IMR-90 (cell line): ENCODE measurements at regions not wholly inside any gene's neighbourhood (a gene's known extent, or its start where the extent isn't known, plus 50 kb on each side); places are given as distances from the start of the nearest gene placed in this dataset.

Experiments
- ATAC-seq: fragments of 200-7000 bp; cut with Tn5 transposase; 2 replicates; pipeline ENCODE4 v1.9.1; 2020; ENCODE audit warnings: low read depth, mild to moderate bottlenecking, moderate library complexity
- BruUV-seq: library from RNA; stranded (reverse); fragments of 400-500 nt; replicated peaks from 2 replicates; lab custom pipeline; 2021; lab: Mats Ljungman, UMichigan
- CTCF ChIA-PET: fragments of 300-600 bp; formaldehyde crosslinking; extraction: SDS; loops from one replicate; lab custom pipeline; 2021; ENCODE audit warnings: antibody characterized with exemption; lab: Yijun Ruan, JAX
- POLR2A ChIA-PET: fragments of 300-600 bp; sonication (Branson Sonifier 250); formaldehyde crosslinking; loops from one replicate; lab custom pipeline; 2022; ENCODE audit warnings: antibody characterized with exemption; ENCODE audit not compliant: unreplicated experiment; lab: Charles Lee
- DNase-seq: peaks from one replicate; pipeline ENCODE4 v3.0.0; 2013
- H2AFZ ChIP-seq: replicated peaks from 2 replicates; pipeline ENCODE3; 2013; ENCODE audit warnings: low read length, mild to moderate bottlenecking; ENCODE audit not compliant: poor library complexity
- H2AK5ac ChIP-seq: 2 replicates; pipeline ENCODE4 v1.6.1; 2013; ENCODE audit warnings: low read depth, low read length, inconsistent platforms
- H2AK9ac ChIP-seq: replicated peaks from 2 replicates; pipeline ENCODE3; 2013; ENCODE audit warnings: mild to moderate bottlenecking, low read depth, low read length, moderate library complexity; ENCODE audit not compliant: poor library complexity
- H2BK120ac ChIP-seq: 2 replicates; pipeline ENCODE4 v1.6.1; 2013; ENCODE audit warnings: low read depth, low read length, inconsistent platforms
- H2BK15ac ChIP-seq: 3 replicates; pipeline ENCODE4 v1.6.1; 2013; ENCODE audit warnings: low read depth, low read length, inconsistent platforms
- H2BK20ac ChIP-seq: 2 replicates; pipeline ENCODE4 v1.6.1; 2013; ENCODE audit warnings: low read depth, mild to moderate bottlenecking, inconsistent platforms, low read length, moderate library complexity
- H2BK5ac ChIP-seq: 2 replicates; pipeline ENCODE4 v1.6.1; 2013; ENCODE audit warnings: mild to moderate bottlenecking, low read depth, low read length, inconsistent platforms; ENCODE audit not compliant: poor library complexity, severe bottlenecking
- H3K14ac ChIP-seq: replicated peaks from 2 replicates; pipeline ENCODE4 v1.6.1; 2013; ENCODE audit warnings: low read depth, low read length, inconsistent platforms
- H3K18ac ChIP-seq: 2 replicates; pipeline ENCODE4 v1.6.1; 2013; ENCODE audit warnings: low read depth, low read length, control low read depth
- H3K23ac ChIP-seq: 2 replicates; pipeline ENCODE4 v1.6.1; 2013; ENCODE audit warnings: low read depth, low read length, inconsistent platforms
- H3K27ac ChIP-seq: 2 replicates; pipeline ENCODE4 v1.5.1; 2013; ENCODE audit warnings: mild to moderate bottlenecking, control low read depth, low read length; ENCODE audit not compliant: insufficient read depth
- H3K27me3 ChIP-seq: 2 replicates; pipeline ENCODE4 v1.6.1; 2013; ENCODE audit warnings: low read length; ENCODE audit not compliant: control insufficient read depth, insufficient read depth
- H3K36me3 ChIP-seq: 2 replicates; pipeline ENCODE4 v1.6.1; 2013; ENCODE audit warnings: low read length, mixed read lengths; ENCODE audit not compliant: control insufficient read depth, insufficient read depth
- H3K4ac ChIP-seq: 2 replicates; pipeline ENCODE4 v1.6.1; 2013; ENCODE audit warnings: low read depth, low read length, inconsistent platforms
- H3K4me1 ChIP-seq: 2 replicates; pipeline ENCODE4 v1.6.1; 2013; ENCODE audit warnings: low read length, mixed read lengths; ENCODE audit not compliant: control insufficient read depth, insufficient read depth
- H3K4me2 ChIP-seq: 2 replicates; pipeline ENCODE4 v1.6.1; 2013; ENCODE audit warnings: low read depth, mild to moderate bottlenecking, control low read depth, low read length, moderate library complexity
- H3K4me3 ChIP-seq: 2 replicates; pipeline ENCODE4 v1.5.1; 2013; ENCODE audit warnings: low read depth, mild to moderate bottlenecking, control low read depth, low read length, moderate library complexity; ENCODE audit not compliant: insufficient read depth
- H3K56ac ChIP-seq: 2 replicates; pipeline ENCODE4 v1.6.1; 2013; ENCODE audit warnings: low read length, inconsistent platforms; ENCODE audit not compliant: insufficient read depth; ENCODE audit errors: extremely low read depth
- H3K79me1 ChIP-seq, 2 experiments: 2 replicates each; pipeline ENCODE4 v1.6.1; 2013; ENCODE audit warnings: low read length in 2 of 2, inconsistent platforms in 1 of 2, low read depth in 1 of 2
- H3K9ac ChIP-seq: 2 replicates; pipeline ENCODE4 v1.6.1; 2013; ENCODE audit warnings: low read depth, low read length, control low read depth
- H3K9me1 ChIP-seq: 2 replicates; pipeline ENCODE4 v1.6.1; 2013; ENCODE audit warnings: low read length, inconsistent platforms; ENCODE audit not compliant: insufficient read depth
- H3K9me3 ChIP-seq: 2 replicates; pipeline ENCODE4 v1.6.1; 2013; ENCODE audit warnings: low read length; ENCODE audit not compliant: control insufficient read depth, insufficient read depth
- H4K20me1 ChIP-seq: 2 replicates; pipeline ENCODE4 v1.6.1; 2013; ENCODE audit warnings: low read length, inconsistent platforms; ENCODE audit not compliant: insufficient read depth
- H4K5ac ChIP-seq: 2 replicates; pipeline ENCODE4 v1.6.1; 2013; ENCODE audit warnings: mild to moderate bottlenecking, low read depth, low read length, control low read depth
- H4K8ac ChIP-seq, 2 experiments: 2 replicates each; pipeline ENCODE4 v1.6.1; 2013; ENCODE audit warnings: low read depth in 2 of 2, low read length in 2 of 2, control low read depth in 1 of 2, inconsistent platforms in 1 of 2
- H4K91ac ChIP-seq: 2 replicates; pipeline ENCODE4 v1.6.1; 2013; ENCODE audit warnings: low read depth, low read length, inconsistent platforms; ENCODE audit not compliant: insufficient read depth
- BHLHE40 ChIP-seq: fragments of 150-350 bp; IDR thresholded peaks from 2 replicates; pipeline ENCODE4 v1.6.1; 2016; ENCODE audit warnings: mild to moderate bottlenecking, low read depth, low read length
- MAZ ChIP-seq: IDR thresholded peaks from 2 replicates; pipeline ENCODE4 v1.6.1; 2012; ENCODE audit warnings: low read depth, mild to moderate bottlenecking, low read length, improper control_type of control experiment, moderate library complexity, borderline replicate concordance
- MXI1 ChIP-seq: IDR thresholded peaks from 2 replicates; pipeline ENCODE4 v1.6.1; 2012; ENCODE audit warnings: low read depth, mild to moderate bottlenecking, low read length, moderate library complexity, borderline replicate concordance
- POLR2A ChIP-seq: IDR thresholded peaks from 2 replicates; pipeline ENCODE4 v1.6.1; 2012; ENCODE audit warnings: mild to moderate bottlenecking, low read depth, low read length
- RAD21 ChIP-seq: IDR thresholded peaks from 2 replicates; pipeline ENCODE4 v1.6.1; 2012; ENCODE audit warnings: low read length, improper control_type of control experiment
- USF2 ChIP-seq: fragments of 150-350 bp; IDR thresholded peaks from 2 replicates; pipeline ENCODE4 v1.6.1; 2017; ENCODE audit warnings: mild to moderate bottlenecking, antibody characterized with exemption, low read length, low read depth
- WGBS, 2 experiments: methylation state at CpG; one replicate each; pipeline versions ENCODE4 v1.1.5 to v1.1.7; 2013; ENCODE audit warnings: missing lambda C conversion rate in 2 of 2; ENCODE audit not compliant: insufficient read length in 1 of 2; ENCODE audit errors: extremely low coverage in 2 of 2; 5-methylcytosine and 5-hydroxymethylcytosine counted together
- dilution Hi-C: fragments of 300-500 bp; cut with HindIII; formaldehyde crosslinking; loops from one replicate; pipeline ENCODE4 v1.14.3; 2018; ENCODE audit warnings: low sequenced_read_pairs; ENCODE audit not compliant: unreplicated experiment
- in situ Hi-C: fragments of 300-500 bp; cut with MboI; formaldehyde crosslinking; loops from 3 replicates; pipeline ENCODE4 v1.14.3; 2019; ENCODE audit warnings: low sequenced_read_pairs, inconsistent platforms, mixed read lengths
- intact Hi-C: fragments of 100-400 bp; cut with micrococcal nuclease; formaldehyde crosslinking; loops from 2 replicates; pipeline ENCODE4 v1.10.0; 2022

DNA sequence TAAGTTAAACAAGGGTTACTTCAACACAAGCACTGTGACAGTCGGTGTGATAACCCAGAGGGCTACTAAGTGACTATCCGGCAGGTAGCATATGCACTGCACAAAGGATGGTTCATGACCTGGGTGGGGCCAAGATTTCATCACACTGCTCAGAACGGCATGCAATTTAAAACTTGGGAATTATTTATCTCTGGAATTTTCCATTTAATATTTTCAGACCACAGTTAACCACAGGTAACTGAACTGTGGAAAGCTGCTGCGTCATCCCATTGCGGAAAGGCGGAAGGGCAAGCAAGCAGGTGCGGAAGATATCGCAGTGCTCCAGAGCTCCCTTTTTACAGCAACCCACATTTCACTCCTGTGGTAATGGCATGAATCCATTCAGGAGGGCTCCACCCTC is 540.8 kb downstream of the INSC start:
- Histone ChIP-seq H4K20me1 (no peaks in the 10 kb centered on the region), H3K23ac (no peak overlapping the region), H3K14ac (no peak overlapping the region), H3K9ac (no peak overlapping the region), H2AFZ (no peak overlapping the region), H3K18ac (no peak overlapping the region), H3K4me3 (no peak overlapping the region), H3K9me3 (no peaks in the 10 kb centered on the region), H2BK120ac (no peak overlapping the region), H4K8ac (no peak overlapping the region), H3K27me3 (peaks cover 6% of the 10 kb centered on the region), H3K27ac (no peak overlapping the region), H3K4me2 (no peak overlapping the region), H2AK9ac (no peak overlapping the region), H4K5ac (no peak overlapping the region), H2BK20ac (no peak overlapping the region), H3K79me1 (no peaks in the 10 kb centered on the region), H3K56ac (no peak overlapping the region), H3K9me1 (no peaks in the 10 kb centered on the region), H4K91ac (no peak overlapping the region), H3K4ac (no peak overlapping the region), H3K4me1 (peaks cover 5% of the 10 kb centered on the region), H2BK15ac (no peak overlapping the region), H2BK5ac (no peak overlapping the region), H3K36me3 (no peaks in the 10 kb centered on the region), H2AK5ac (no peak overlapping the region)
- WGBS, 2 experiments, result 92% methylated on average over 4 of the region's 8 CpGs; no CpG with 5 or more reads in 1 of the 2 experiments
- POLR2A ChIA-PET, result no interaction called here
- in situ Hi-C loops (no loop called here), dilution Hi-C loops (no loop called here), intact Hi-C loops (loop anchor here (10.0 kb wide), 1 partner anchor 1079 kb away; the partner anchor contains the start of gene C11orf58)
- TF ChIP-seq MXI1, result no peak
- no peak for TF ChIP-seq MAZ
- no peak for TF ChIP-seq BHLHE40
- no peak for TF ChIP-seq POLR2A
- no peak for TF ChIP-seq USF2
- no peak for TF ChIP-seq RAD21
- ATAC-seq (no peak), DNase-seq (no peak)
- CTCF ChIA-PET, result no interaction called here
- no TSS peak for BruUV-seq
